Fibroblast of the conjunctiva (primary cell): ENCODE measurements at regions not wholly inside any gene's neighbourhood (a gene's known extent, or its start where the extent isn't known, plus 50 kb on each side); places are given as distances from the start of the nearest gene placed in this dataset.

Source experiments
- DNase-seq: peaks from one replicate; pipeline ENCODE4 v3.0.0-alpha.2; 2010; ENCODE audit warnings: low read depth

- DNase-seq, result no peak
These were observed 371.4 kb upstream of the SLC10A2 start for GRCh38 chr13:103437651-103438050.

- no peak for DNase-seq
These were observed 369.9 kb upstream of the SLC10A2 start for GRCh38 chr13:103436057-103436654.

- DNase-seq, result no peak
These were observed 365.6 kb upstream of the SLC10A2 start for GRCh38 chr13:103431856-103432255.

- no peak for DNase-seq
These were observed 364.2 kb upstream of the SLC10A2 start for GRCh38 chr13:103430368-103430767.

GRCh38 chr13:103410002-103410401 lies 343.8 kb upstream of the SLC10A2 start:
- no peak for DNase-seq

- no peak for DNase-seq
These were observed 340.8 kb upstream of the SLC10A2 start for GRCh38 chr13:103406967-103407366.

GRCh38 chr13:103405297-103405696 lies 339.1 kb upstream of the SLC10A2 start:
- no peak for DNase-seq

GRCh38 chr13:103403814-103404213 lies 337.6 kb upstream of the SLC10A2 start:
- DNase-seq, result no peak

- DNase-seq, result no peak
These were observed 337.0 kb upstream of the SLC10A2 start for GRCh38 chr13:103403148-103403740.

- DNase-seq, result no peak
These were observed 328.9 kb upstream of the SLC10A2 start for GRCh38 chr13:103395139-103395538.

GRCh38 chr13:103394618-103395017 lies 328.4 kb upstream of the SLC10A2 start:
- DNase-seq, result no peak

GRCh38 chr13:103391936-103392335 lies 325.7 kb upstream of the SLC10A2 start:
- DNase-seq, result no peak

GRCh38 chr13:103388839-103389238 lies 322.6 kb upstream of the SLC10A2 start:
- DNase-seq, result no peak

GRCh38 chr13:103386341-103386740 lies 320.1 kb upstream of the SLC10A2 start:
- no peak for DNase-seq

GRCh38 chr13:103373916-103374315 lies 307.7 kb upstream of the SLC10A2 start:
- DNase-seq, result no peak

GRCh38 chr13:103371271-103371670 lies 305.1 kb upstream of the SLC10A2 start:
- no peak for DNase-seq

GRCh38 chr13:103370790-103371189 lies 304.6 kb upstream of the SLC10A2 start:
- DNase-seq, result no peak

GRCh38 chr13:103358255-103358932 lies 292.2 kb upstream of the SLC10A2 start:
- DNase-seq, result no peak

- no peak for DNase-seq
These were observed 290.1 kb upstream of the SLC10A2 start for GRCh38 chr13:103356226-103356864.

GRCh38 chr13:103354171-103354570 lies 288.0 kb upstream of the SLC10A2 start:
- no peak for DNase-seq

GRCh38 chr13:103351035-103351828 lies 285.0 kb upstream of the SLC10A2 start:
- no peak for DNase-seq

GRCh38 chr13:103350147-103350546 lies 283.9 kb upstream of the SLC10A2 start:
- no peak for DNase-seq
